ENCODE measurements at regions not wholly inside any gene's neighbourhood (a gene's known extent, or its start where the extent isn't known, plus 50 kb on each side); places are given as distances from the start of the nearest gene placed in this dataset.

GRCh38 chr11:45385423-45385822 lies 99.3 kb upstream of the SYT13 start:
- H3K4me3 ChIP-seq (ENCODE audit: low read depth, low read length): no peak overlapping the region
- no peak for DNase-seq (ENCODE audit: low read depth)
- TF ChIP-seq POLR2A (IDR thresholded peaks at IDR 0.05; ENCODE audit: extremely low read depth, insufficient read length) (no peak), MAX (IDR thresholded peaks at IDR 0.05; ENCODE audit: low read depth, low read length) (no peak), CTCF (IDR thresholded peaks at IDR 0.05; ENCODE audit: low read depth, low read length) (no peak)

GRCh38 chr11:45384711-45385241 lies 98.6 kb upstream of the SYT13 start:
- TF ChIP-seq CTCF (IDR thresholded peaks at IDR 0.05; ENCODE audit: low read depth, low read length) (no peak), MAX (IDR thresholded peaks at IDR 0.05; ENCODE audit: low read depth, low read length) (no peak), POLR2A (IDR thresholded peaks at IDR 0.05; ENCODE audit: extremely low read depth, insufficient read length) (no peak), MYC (IDR thresholded peaks at IDR 0.05; ENCODE audit: low read depth, low read length) (no peak)
- H3K4me3 ChIP-seq (ENCODE audit: low read depth, low read length): no peak overlapping the region
- DNase-seq (ENCODE audit: low read depth): no peak

- no peak overlapping the region for H3K4me3 ChIP-seq (ENCODE audit: low read depth, low read length)
- no peak for TF ChIP-seq MYC (IDR thresholded peaks at IDR 0.05; ENCODE audit: low read depth, low read length)
- TF ChIP-seq POLR2A (IDR thresholded peaks at IDR 0.05; ENCODE audit: extremely low read depth, insufficient read length): no peak
- TF ChIP-seq MAX (IDR thresholded peaks at IDR 0.05; ENCODE audit: low read depth, low read length): no peak
- TF ChIP-seq CTCF (IDR thresholded peaks at IDR 0.05; ENCODE audit: low read depth, low read length): no peak
- no peak for DNase-seq (ENCODE audit: low read depth)
Measured at GRCh38 chr11:45384016-45384415, 97.9 kb upstream of the SYT13 start.

GRCh38 chr11:45383224-45383623 lies 97.1 kb upstream of the SYT13 start:
- H3K4me3 ChIP-seq (ENCODE audit: low read depth, low read length): no peak overlapping the region
- TF ChIP-seq MAX (IDR thresholded peaks at IDR 0.05; ENCODE audit: low read depth, low read length) (0 out of 2 replicates have a peak, but pooled peaks have one; percentile 14), MYC (IDR thresholded peaks at IDR 0.05; ENCODE audit: low read depth, low read length) (0 out of 2 replicates have a peak, but pooled peaks have one; percentile 49), CTCF (IDR thresholded peaks at IDR 0.05; ENCODE audit: low read depth, low read length) (no peak)
- DNase-seq (ENCODE audit: low read depth): peak; percentile 97

GRCh38 chr11:45382133-45382878 lies 96.2 kb upstream of the SYT13 start:
- no peak for TF ChIP-seq CTCF (IDR thresholded peaks at IDR 0.05; ENCODE audit: low read depth, low read length)
- peak; percentile 53; the same call in 1 of the 2 replicates for TF ChIP-seq MAX (IDR thresholded peaks at IDR 0.05; ENCODE audit: low read depth, low read length)
- no peak for TF ChIP-seq MYC (IDR thresholded peaks at IDR 0.05; ENCODE audit: low read depth, low read length)
- no peak for TF ChIP-seq POLR2A (IDR thresholded peaks at IDR 0.05; ENCODE audit: extremely low read depth, insufficient read length)
- no peak for DNase-seq (ENCODE audit: low read depth)

More at GRCh38 chr11:45382133-45382878, 96.2 kb upstream of the SYT13 start:
- no peak overlapping the region for H3K4me3 ChIP-seq (ENCODE audit: low read depth, low read length)
